HS-27A (cell line): ENCODE measurements at regions not wholly inside any gene's neighbourhood (a gene's known extent, or its start where the extent isn't known, plus 50 kb on each side); places are given as distances from the start of the nearest gene placed in this dataset.

Experiments
- DNase-seq: peaks from one replicate; pipeline ENCODE4 v3.0.0-alpha.2; 2012; ENCODE audit warnings: low read depth, missing footprints

GRCh38 chr6:50635429-50635828 lies 77.9 kb upstream of the TFAP2D start:
- DNase-seq: no peak

GRCh38 chr6:50637267-50637666 lies 76.1 kb upstream of the TFAP2D start:
- no peak for DNase-seq

- DNase-seq: no peak
These were observed 64.2 kb upstream of the TFAP2D start for GRCh38 chr6:50649086-50649485.

- DNase-seq: no peak
These were observed 60.1 kb upstream of the TFAP2D start for GRCh38 chr6:50653253-50653652.

- DNase-seq: no peak
These were observed 59.2 kb upstream of the TFAP2D start for GRCh38 chr6:50654155-50654554.

- no peak for DNase-seq
These were observed 57.4 kb upstream of the TFAP2D start for GRCh38 chr6:50655848-50656453.

- no peak for DNase-seq
These were observed 55.8 kb upstream of the TFAP2D start for GRCh38 chr6:50657513-50657912.

- no peak for DNase-seq
These were observed 54.8 kb upstream of the TFAP2D start for GRCh38 chr6:50658561-50658960.

GRCh38 chr6:50661636-50662035 lies 51.7 kb upstream of the TFAP2D start:
- DNase-seq: no peak
